Activated B cell treated with CpG ODN at 0.5 μM for 24 hours (primary cell): ENCODE measurements at regions not wholly inside any gene's neighbourhood (a gene's known extent, or its start where the extent isn't known, plus 50 kb on each side); places are given as distances from the start of the nearest gene placed in this dataset.

Source experiments
- ATAC-seq: fragments of 200-7000 bp; cut with Tn5 transposase; one replicate; pipeline ENCODE4 v1.10.0; 2021; ENCODE audit warnings: low read depth, mild to moderate bottlenecking, moderate library complexity
- CTCF ChIA-PET: fragments of 350-600 bp; sonication (Branson Sonifier 250); formaldehyde crosslinking; loops from one replicate; lab custom pipeline; 2021; ENCODE audit warnings: antibody characterized with exemption; lab: Charles Lee
- POLR2A ChIA-PET: fragments of 350-600 bp; sonication (Branson Sonifier 250); formaldehyde crosslinking; loops from one replicate; lab custom pipeline; 2021; ENCODE audit warnings: antibody characterized with exemption; lab: Charles Lee
- DNase-seq: peaks from one replicate; pipeline ENCODE4 v3.0.0; 2022
- H3K27ac Mint-ChIP-seq: one replicate; pipeline ENCODE4 v1.8.0; 2020; ENCODE audit warnings: mixed read lengths
- H3K27me3 Mint-ChIP-seq: one replicate; pipeline ENCODE4 v1.8.0; 2021; ENCODE audit warnings: mixed read lengths
- H3K36me3 Mint-ChIP-seq: one replicate; pipeline ENCODE4 v1.8.0; 2021; ENCODE audit warnings: low read depth, mixed read lengths
- H3K4me1 Mint-ChIP-seq: one replicate; pipeline ENCODE4 v1.8.0; 2021; ENCODE audit warnings: mixed read lengths
- H3K4me3 Mint-ChIP-seq: one replicate; pipeline ENCODE4 v1.8.0; 2020; ENCODE audit warnings: mild to moderate bottlenecking, mixed read lengths
- H3K9me3 Mint-ChIP-seq: one replicate; pipeline ENCODE4 v1.8.0; 2020; ENCODE audit warnings: mixed read lengths
- CTCF ChIP-seq: fragments of 200-600 bp; IDR thresholded peaks from one replicate; pipeline ENCODE4 v1.8.0; 2022; ENCODE audit warnings: antibody characterized with exemption, mild to moderate bottlenecking
- intact Hi-C: fragments of 100-400 bp; cut with micrococcal nuclease; formaldehyde crosslinking; loops from one replicate; pipeline ENCODE4 v1.15.1; 2024

- peaks cover 2% of the 10 kb centered on the region for H3K27me3 Mint-ChIP-seq
- no peaks in the 10 kb centered on the region for H3K36me3 Mint-ChIP-seq
- DNase-seq (no peak), ATAC-seq (no peak)
- POLR2A ChIA-PET, result no interaction called here
- CTCF ChIA-PET, result no interaction called here
- no peak for TF ChIP-seq CTCF
- intact Hi-C loops, result no loop called here
- H3K4me3 Mint-ChIP-seq, result no peak overlapping the region
- no peak overlapping the region for H3K27ac Mint-ChIP-seq
- no peaks in the 10 kb centered on the region for H3K9me3 Mint-ChIP-seq
- H3K4me1 Mint-ChIP-seq, result peaks cover 2% of the 10 kb centered on the region
Measured at GRCh38 chr12:40525054-40525453, 167.2 kb upstream of the CNTN1 start.

GRCh38 chr12:40534828-40535227 lies 157.4 kb upstream of the CNTN1 start:
- Mint-ChIP-seq H3K4me3 (no peak overlapping the region), H3K27me3 (peaks cover 2% of the 10 kb centered on the region), H3K4me1 (no peaks in the 10 kb centered on the region), H3K27ac (no peak overlapping the region), H3K36me3 (no peaks in the 10 kb centered on the region), H3K9me3 (no peaks in the 10 kb centered on the region)
- TF ChIP-seq CTCF, result no peak
- intact Hi-C loops, result no loop called here
- ATAC-seq, result no peak
- POLR2A ChIA-PET, result no interaction called here
- DNase-seq, result no peak
- CTCF ChIA-PET, result no interaction called here

- Mint-ChIP-seq H3K4me3 (no peak overlapping the region), H3K9me3 (peaks cover 9% of the 10 kb centered on the region), H3K27me3 (peaks cover 2% of the 10 kb centered on the region), H3K27ac (no peak overlapping the region), H3K4me1 (no peaks in the 10 kb centered on the region), H3K36me3 (no peaks in the 10 kb centered on the region)
- DNase-seq (no peak), ATAC-seq (no peak)
- ChIA-PET CTCF (no interaction called here), POLR2A (no interaction called here)
- intact Hi-C loops, result no loop called here
- no peak for TF ChIP-seq CTCF
Measured at GRCh38 chr12:40551466-40551865, 140.8 kb upstream of the CNTN1 start.

- intact Hi-C loops, result no loop called here
- CTCF ChIA-PET, result no interaction called here
- no peak for DNase-seq
- Mint-ChIP-seq H3K27me3 (peaks cover 2% of the 10 kb centered on the region), H3K4me3 (no peak overlapping the region), H3K4me1 (no peaks in the 10 kb centered on the region), H3K27ac (no peak overlapping the region), H3K36me3 (no peaks in the 10 kb centered on the region), H3K9me3 (peaks cover 9% of the 10 kb centered on the region)
- no peak for ATAC-seq
- TF ChIP-seq CTCF, result no peak
- POLR2A ChIA-PET, result no interaction called here
Measured at GRCh38 chr12:40552868-40553267, 139.4 kb upstream of the CNTN1 start.

GRCh38 chr12:40557980-40558379 lies 134.3 kb upstream of the CNTN1 start:
- Mint-ChIP-seq H3K27me3 (peaks cover 2% of the 10 kb centered on the region), H3K27ac (no peak overlapping the region), H3K36me3 (no peaks in the 10 kb centered on the region), H3K4me3 (no peak overlapping the region), H3K4me1 (no peaks in the 10 kb centered on the region), H3K9me3 (no peaks in the 10 kb centered on the region)
- ChIA-PET POLR2A (no interaction called here), CTCF (no interaction called here)
- ATAC-seq, result no peak
- intact Hi-C loops, result no loop called here
- no peak for TF ChIP-seq CTCF
- DNase-seq, result no peak
